GM18507 (cell line): ENCODE measurements at regions not wholly inside any gene's neighbourhood (a gene's known extent, or its start where the extent isn't known, plus 50 kb on each side); places are given as distances from the start of the nearest gene placed in this dataset.

Experiments
- DNase-seq: peaks from one replicate; pipeline ENCODE4 v3.0.0; 2011; ENCODE audit warnings: low read depth; ENCODE audit not compliant: insufficient read length; ENCODE audit errors: extremely low spot score
- FAIRE-seq: peaks from 2 replicates; lab custom pipeline; 2011; peaks lifted over from hg19 to GRCh38; lab: Jason Lieb, UNC

GRCh38 chr9:14406463-14406862 lies 92.5 kb upstream of the NFIB start:
- FAIRE-seq (no peak), DNase-seq (no peak)

- DNase-seq: no peak
- no peak for FAIRE-seq
Observed at GRCh38 chr9:14405176-14405706, 91.3 kb upstream of the NFIB start.

GRCh38 chr9:14403081-14403480 lies 89.1 kb upstream of the NFIB start:
- FAIRE-seq (no peak), DNase-seq (no peak)

GRCh38 chr9:14402583-14402982 lies 88.6 kb upstream of the NFIB start:
- FAIRE-seq (no peak), DNase-seq (no peak)

- DNase-seq (no peak), FAIRE-seq (no peak)
Observed at GRCh38 chr9:14401911-14402310, 88.0 kb upstream of the NFIB start.

- FAIRE-seq (no peak), DNase-seq (no peak)
Observed at GRCh38 chr9:14400658-14400995, 86.7 kb upstream of the NFIB start.

GRCh38 chr9:14399756-14400657 lies 86.1 kb upstream of the NFIB start:
- no peak for FAIRE-seq
- DNase-seq: no peak

- DNase-seq (no peak), FAIRE-seq (no peak)
Observed at GRCh38 chr9:14398473-14398872, 84.5 kb upstream of the NFIB start.

- no peak for DNase-seq
- no peak for FAIRE-seq
Observed at GRCh38 chr9:14396171-14396570, 82.2 kb upstream of the NFIB start.

GRCh38 chr9:14395317-14396082 lies 81.6 kb upstream of the NFIB start:
- no peak for DNase-seq
- FAIRE-seq: no peak

GRCh38 chr9:14393418-14393817 lies 79.5 kb upstream of the NFIB start:
- DNase-seq (no peak), FAIRE-seq (no peak)

- FAIRE-seq (no peak), DNase-seq (no peak)
Observed at GRCh38 chr9:14391620-14392019, 77.7 kb upstream of the NFIB start.

- no peak for DNase-seq
- no peak for FAIRE-seq
Observed at GRCh38 chr9:14389657-14390056, 75.7 kb upstream of the NFIB start.

GRCh38 chr9:14389146-14389545 lies 75.2 kb upstream of the NFIB start:
- DNase-seq (no peak), FAIRE-seq (no peak)

GRCh38 chr9:14383773-14384172 lies 69.8 kb upstream of the NFIB start:
- FAIRE-seq: no peak
- DNase-seq: no peak

- FAIRE-seq (no peak), DNase-seq (no peak)
Observed at GRCh38 chr9:14383294-14383693, 69.4 kb upstream of the NFIB start.

- DNase-seq (no peak), FAIRE-seq (no peak)
Observed at GRCh38 chr9:14380061-14380836, 66.3 kb upstream of the NFIB start.

GRCh38 chr9:14379280-14379679 lies 65.3 kb upstream of the NFIB start:
- FAIRE-seq: no peak
- DNase-seq: no peak

GRCh38 chr9:14373706-14374105 lies 59.8 kb upstream of the NFIB start:
- DNase-seq (no peak), FAIRE-seq (no peak)

GRCh38 chr9:14373336-14373666 lies 59.4 kb upstream of the NFIB start:
- FAIRE-seq: no peak
- no peak for DNase-seq
